HG02870 (cell line): ENCODE measurements at regions not wholly inside any gene's neighbourhood (a gene's known extent, or its start where the extent isn't known, plus 50 kb on each side); places are given as distances from the start of the nearest gene placed in this dataset.

Experiments used
- ATAC-seq: cut with Tn5 transposase; IDR thresholded peaks from one replicate; pipeline ENCODE4 v1.9.1; 2021; ENCODE audit warnings: mild to moderate bottlenecking, moderate library complexity; ENCODE audit not compliant: unreplicated experiment

DNA sequence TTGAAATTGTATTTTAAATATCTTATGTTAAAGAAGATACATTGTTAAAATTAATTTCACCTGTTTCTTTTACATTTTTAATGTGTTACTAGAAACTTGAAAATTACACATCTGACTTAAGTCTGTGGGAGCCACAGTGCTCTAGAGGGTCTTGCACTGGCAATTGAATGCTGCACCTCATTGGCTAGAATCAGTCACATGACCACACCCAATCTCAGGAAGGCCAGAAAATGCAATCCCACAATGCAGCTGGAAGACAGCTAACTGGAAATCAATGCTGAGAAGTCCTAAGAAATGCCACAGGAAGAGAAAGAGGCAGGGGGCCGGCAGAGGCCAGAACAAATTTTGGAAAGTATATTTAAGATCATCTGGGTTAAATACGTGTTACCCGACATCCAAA is 189.2 kb upstream of the POU3F3 start:
- no peak for ATAC-seq

DNA sequence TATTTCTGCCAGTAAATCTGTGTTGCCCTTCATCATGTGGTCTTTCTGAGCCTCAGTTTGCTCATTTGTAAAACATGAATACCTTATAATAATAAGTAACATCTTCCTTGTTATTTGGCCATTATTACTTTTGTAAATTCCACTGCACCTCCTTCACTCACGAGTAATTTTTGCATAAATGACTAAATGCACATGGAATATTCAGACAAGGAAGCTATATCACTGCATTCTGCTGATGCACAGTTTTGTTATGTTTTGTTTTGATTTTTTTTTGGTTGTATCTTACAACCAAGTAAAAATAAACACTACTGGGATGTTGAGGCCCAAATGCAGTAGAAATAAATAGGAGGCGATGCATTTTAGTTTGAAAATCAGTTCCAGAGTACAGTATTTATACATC is 185.3 kb upstream of the POU3F3 start:
- no peak for ATAC-seq

GRCh38 chr2:104673225-104673624 is 180.7 kb upstream of the POU3F3 start:
- no peak for ATAC-seq

- ATAC-seq = no peak
Observed at GRCh38 chr2:104678181-104678580, 175.7 kb upstream of the POU3F3 start.

DNA sequence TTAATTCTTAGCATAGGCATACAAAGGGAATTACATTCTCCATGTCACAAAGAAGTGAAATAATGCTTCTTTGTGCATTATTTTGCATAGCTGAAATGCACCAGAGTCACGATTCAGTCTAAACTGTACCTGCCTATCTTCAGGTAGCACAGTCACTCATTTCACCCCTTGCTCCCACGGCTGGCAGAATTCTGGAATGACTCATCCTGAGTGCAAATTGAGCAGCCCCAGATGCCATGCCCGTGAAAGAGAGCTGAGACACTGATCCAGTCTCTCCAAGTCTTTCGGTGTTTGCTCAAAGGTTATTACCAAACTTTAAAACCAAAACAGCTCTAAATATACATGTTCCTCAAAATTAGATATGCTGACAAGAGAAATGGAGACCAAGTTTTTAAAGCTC is 168.3 kb upstream of the POU3F3 start:
- ATAC-seq = no peak

GRCh38 chr2:104687147-104687546 is 166.8 kb upstream of the POU3F3 start:
- ATAC-seq = no peak

DNA sequence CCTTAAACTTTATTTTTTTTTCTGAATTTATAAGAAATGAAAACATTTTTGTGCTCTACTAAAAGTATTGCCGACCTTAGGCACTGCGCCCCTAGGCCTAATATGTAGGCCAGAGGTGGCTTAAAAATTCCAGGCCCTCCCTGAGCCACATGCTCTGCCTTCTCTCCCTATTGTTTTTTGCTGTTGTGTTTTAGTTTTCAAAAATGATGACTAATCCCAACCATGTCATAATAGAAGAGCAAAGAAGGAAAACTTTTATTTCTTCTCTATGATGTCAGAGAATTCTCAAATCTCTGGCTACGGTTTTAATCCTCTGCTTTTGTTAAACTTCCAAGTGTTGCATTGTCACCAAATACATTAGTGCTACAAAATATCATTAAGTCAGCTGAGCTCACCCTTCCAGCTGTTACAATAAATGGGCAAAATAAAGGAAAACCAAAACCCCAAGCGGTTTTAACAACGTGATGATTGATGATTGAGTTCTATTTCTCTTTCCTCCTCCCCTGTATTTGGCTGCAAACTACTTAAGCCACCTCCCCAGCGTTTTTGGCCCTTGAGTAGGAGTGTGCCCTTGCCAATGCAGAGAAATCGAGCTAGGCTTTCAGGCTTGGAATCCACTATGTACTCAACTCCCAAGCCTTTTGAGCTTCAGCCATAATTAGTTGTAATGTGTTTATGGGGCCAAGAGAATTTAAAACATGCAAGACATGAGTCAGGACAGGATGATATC is 163.5 kb upstream of the POU3F3 start:
- no peak for ATAC-seq

- ATAC-seq = no peak
Observed at GRCh38 chr2:104698276-104698675, 155.6 kb upstream of the POU3F3 start.

- no peak for ATAC-seq
Observed at GRCh38 chr2:104701411-104701911, 152.5 kb upstream of the POU3F3 start.

DNA sequence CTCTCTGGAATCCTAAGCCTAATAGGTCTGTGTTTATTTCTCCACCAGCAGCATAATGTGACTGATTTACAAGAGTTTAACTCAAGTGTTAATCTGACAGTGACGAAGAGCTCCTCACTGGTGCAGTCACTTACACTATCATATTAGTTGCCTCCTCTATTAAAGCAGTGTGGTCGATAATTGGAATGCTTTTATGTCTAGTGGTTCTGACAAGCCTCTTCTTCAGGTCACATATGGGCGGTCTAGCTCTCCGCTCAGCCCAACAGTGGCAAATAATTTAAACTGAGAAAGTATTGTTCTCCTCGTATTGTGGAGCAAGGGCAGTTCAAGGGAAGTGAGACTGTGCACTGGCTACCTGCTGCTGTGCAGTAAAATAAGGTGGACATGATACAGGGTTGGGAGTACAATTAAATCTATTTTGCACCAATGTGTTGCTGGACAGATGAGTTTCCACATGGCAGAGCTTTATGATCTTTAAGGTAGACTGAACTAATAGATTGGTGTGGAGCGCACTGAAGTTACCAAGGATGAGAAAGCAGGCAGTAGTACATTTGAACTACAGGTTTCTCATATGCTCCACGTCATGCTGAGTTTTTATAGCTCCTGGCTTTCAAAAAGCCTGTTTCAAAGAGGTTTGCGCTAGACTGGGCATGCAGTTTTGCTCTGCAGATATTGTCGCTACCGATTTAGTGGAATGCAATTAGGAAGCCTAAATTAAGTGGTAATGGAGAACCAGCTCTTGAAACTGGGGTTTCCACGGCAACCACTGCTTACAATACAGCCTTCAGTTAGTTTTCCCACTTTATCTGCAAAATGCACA is 151.7 kb upstream of the POU3F3 start:
- no peak for ATAC-seq

DNA sequence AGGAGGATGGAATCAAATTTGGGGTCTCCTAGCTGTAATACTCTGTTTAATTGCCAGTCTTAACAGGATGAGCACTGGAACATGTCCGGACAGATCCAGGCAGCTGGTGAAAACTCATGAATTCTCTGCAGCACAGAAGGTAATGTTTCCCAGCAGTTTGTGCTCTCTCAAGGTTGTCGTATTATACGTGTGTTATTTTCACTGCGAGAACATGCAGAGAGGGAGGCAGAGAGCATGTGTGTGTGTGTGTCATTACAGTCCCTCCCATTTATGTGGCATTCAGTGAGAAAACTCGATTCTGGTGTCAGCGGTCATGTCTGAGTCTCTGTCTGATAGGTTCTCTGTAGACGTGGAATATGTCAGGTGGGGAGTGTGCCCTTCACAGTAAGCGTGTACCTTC is 150.2 kb upstream of the POU3F3 start:
- no peak for ATAC-seq

DNA sequence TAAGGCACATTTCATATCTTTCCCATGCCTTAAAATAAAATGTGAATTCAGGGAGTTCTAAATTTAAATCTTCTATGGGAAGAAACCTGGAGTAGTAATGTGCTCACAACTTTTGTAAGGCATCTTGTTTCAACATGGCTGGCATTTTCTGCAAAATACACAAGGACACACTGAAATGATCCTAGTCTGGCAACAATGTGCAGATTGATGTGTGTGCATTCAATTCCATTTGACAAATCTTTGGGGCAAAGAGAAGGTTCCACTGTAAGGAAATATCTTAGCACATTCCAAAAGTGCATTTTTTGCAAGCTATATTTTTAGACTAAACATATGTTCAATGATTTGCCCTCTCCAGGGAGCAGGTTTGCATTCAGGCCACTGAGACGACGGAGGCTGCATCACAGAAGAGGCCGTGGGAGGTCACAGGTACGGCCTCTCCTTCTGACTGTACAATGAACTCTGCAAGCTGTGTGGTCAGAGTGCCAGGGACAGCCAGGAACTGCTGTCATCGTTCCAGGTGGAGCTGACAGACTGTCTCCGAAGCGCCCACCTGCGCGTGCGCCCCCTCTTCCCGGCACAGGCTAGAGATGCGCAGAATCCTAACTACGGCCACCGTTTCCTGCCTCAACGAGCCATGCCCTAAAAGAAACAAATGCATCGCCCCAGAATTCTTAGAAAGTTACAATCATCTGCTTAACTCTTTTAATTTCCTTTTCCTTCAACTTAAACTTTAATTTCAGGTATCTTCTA is 149.2 kb upstream of the POU3F3 start:
- no peak for ATAC-seq

GRCh38 chr2:104707056-104707455 is 146.9 kb upstream of the POU3F3 start:
- ATAC-seq = no peak

DNA sequence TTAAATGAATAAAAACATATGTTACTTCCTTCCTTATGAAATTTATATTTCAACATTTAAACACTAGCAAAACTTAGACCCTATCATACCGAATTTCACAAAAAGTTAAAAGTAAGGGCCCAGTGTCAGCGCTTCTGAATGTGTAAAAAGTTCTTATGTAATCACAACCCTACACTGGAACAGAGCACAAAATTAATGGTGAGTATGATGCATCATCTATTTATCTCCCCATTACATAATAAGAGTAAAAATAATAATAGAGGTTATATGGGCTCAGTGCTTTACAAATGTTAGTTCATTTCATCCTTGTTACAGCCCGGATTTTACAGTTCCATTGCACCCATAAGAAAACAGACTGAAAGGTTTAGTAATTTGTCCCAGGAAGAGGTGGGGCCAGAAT is 144.9 kb upstream of the POU3F3 start:
- ATAC-seq = no peak

GRCh38 chr2:104716061-104716460 is 137.9 kb upstream of the POU3F3 start:
- ATAC-seq = no peak

GRCh38 chr2:104733226-104733943 is 120.5 kb upstream of the POU3F3 start:
- peak; percentile 91 for ATAC-seq

DNA sequence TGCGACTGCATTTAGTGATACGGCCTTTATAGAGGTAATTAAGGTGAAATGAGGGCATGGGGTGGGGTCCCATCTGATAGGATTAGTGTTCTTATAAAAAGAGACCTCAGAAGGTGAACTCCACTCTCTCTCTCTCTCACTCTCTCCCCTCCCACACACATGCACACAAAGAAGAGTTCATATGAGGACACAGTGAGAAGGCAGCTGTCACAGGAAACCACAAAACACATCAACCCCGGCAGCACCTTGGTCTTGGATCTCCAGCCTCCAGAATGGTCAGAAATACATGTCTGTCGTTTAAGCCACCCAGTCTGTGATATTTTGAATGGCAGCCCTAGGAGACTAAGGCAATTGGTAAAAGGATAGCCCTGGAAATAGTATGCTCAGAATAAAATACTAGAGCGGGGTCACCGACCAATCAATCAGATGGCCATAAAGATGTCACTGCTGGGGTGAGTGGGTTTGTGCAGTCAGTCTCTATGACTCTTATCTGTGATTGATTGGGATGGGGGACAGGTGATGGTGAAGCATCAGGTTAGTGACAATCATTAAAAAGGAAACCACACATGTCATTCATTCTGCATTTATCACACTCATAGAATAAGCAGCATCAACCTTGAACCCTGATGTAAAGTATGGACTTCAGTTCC is 118.9 kb upstream of the POU3F3 start:
- peak; percentile 49 for ATAC-seq

GRCh38 chr2:104736026-104736425 is 117.9 kb upstream of the POU3F3 start:
- no peak for ATAC-seq

GRCh38 chr2:104741860-104742259 is 112.1 kb upstream of the POU3F3 start:
- no peak for ATAC-seq

GRCh38 chr2:104744537-104744936 is 109.4 kb upstream of the POU3F3 start:
- ATAC-seq = no peak
